ENCODE measurements at regions not wholly inside any gene's neighbourhood (a gene's known extent, or its start where the extent isn't known, plus 50 kb on each side); places are given as distances from the start of the nearest gene placed in this dataset.

DNA sequence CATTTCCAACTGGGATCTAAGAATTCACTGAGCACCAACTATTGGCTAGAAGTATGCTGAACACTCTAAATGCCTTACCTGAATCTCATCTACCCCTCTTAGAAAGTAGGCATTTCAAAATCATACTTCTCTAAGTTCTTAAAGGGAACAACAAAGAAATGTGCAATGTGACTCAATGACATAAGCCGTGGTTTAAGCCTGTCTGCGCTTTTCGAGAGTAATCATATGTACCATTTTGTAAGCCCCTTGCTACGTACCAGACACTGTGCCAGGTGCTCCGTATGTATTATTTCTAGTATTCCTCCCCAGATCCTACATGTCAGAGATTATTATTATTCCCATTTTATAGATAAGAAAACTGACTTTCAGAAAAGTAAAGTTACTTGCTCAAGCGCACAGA lies 454.2 kb downstream of the SETD4 start:
- Histone ChIP-seq H3K79me2 (ENCODE audit: insufficient read depth, low read length) (no peaks in the 10 kb centered on the region), H3K27me3 (ENCODE audit: insufficient read depth, low read length, poor library complexity, severe bottlenecking) (peaks cover 8% of the 10 kb centered on the region), H3K36me3 (ENCODE audit: insufficient read depth, low read length) (no peaks in the 10 kb centered on the region), H3K4me1 (ENCODE audit: insufficient read depth, low read length, poor library complexity, severe bottlenecking) (no peaks in the 10 kb centered on the region), H3K4me2 (ENCODE audit: low read depth, low read length, poor library complexity, severe bottlenecking) (no peak overlapping the region), H3K9me2 (replicated peaks; ENCODE audit: low read depth, low read length) (no peaks in the 10 kb centered on the region), H3K9me3 (ENCODE audit: insufficient read depth, low read depth, low read length) (no peaks in the 10 kb centered on the region), H3F3A (ENCODE audit: low read depth) (no peaks in the 10 kb centered on the region), H4K20me1 (ENCODE audit: insufficient read depth, low read length, poor library complexity, severe bottlenecking) (no peaks in the 10 kb centered on the region), H2AFZ (ENCODE audit: low read length) (no peak overlapping the region), H3K9ac (ENCODE audit: low read depth, low read length, poor library complexity, severe bottlenecking) (no peak overlapping the region), H3K4me3 (ENCODE audit: low read length, poor library complexity, severe bottlenecking) (no peak overlapping the region)
- TF ChIP-seq EZH2phosphoT487 (IDR thresholded peaks at IDR 0.05; ENCODE audit: borderline replicate concordance): no peak
- TF ChIP-seq, protein P1, sequence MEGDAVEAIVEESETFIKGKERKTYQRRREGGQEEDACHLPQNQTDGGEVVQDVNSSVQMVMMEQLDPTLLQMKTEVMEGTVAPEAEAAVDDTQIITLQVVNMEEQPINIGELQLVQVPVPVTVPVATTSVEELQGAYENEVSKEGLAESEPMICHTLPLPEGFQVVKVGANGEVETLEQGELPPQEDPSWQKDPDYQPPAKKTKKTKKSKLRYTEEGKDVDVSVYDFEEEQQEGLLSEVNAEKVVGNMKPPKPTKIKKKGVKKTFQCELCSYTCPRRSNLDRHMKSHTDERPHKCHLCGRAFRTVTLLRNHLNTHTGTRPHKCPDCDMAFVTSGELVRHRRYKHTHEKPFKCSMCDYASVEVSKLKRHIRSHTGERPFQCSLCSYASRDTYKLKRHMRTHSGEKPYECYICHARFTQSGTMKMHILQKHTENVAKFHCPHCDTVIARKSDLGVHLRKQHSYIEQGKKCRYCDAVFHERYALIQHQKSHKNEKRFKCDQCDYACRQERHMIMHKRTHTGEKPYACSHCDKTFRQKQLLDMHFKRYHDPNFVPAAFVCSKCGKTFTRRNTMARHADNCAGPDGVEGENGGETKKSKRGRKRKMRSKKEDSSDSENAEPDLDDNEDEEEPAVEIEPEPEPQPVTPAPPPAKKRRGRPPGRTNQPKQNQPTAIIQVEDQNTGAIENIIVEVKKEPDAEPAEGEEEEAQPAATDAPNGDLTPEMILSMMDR (conservative IDR thresholded peaks at IDR 0.05; ENCODE audit: low read length): no peak

DNA sequence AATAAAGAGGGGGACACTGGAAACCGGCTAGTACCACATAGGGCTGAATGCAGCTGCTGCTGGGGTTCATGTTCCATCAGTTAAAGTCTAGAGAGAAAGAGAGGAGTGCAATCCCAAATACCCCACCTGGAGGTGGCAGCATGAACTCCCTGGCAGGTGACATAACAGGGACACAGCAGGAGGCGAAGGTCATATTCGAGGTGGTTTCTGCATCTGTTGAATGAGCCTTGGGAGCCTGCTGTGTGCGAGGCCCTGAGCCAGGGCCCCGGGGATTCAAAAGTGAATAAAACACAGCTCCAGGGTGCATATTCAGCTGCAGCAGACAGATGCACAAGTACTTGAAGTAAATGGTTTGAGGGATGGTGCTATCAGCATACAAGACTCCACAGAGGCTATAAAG lies 456.8 kb downstream of the SETD4 start:
- Histone ChIP-seq H2AFZ (ENCODE audit: low read length) (no peak overlapping the region), H3K79me2 (ENCODE audit: insufficient read depth, low read length) (no peaks in the 10 kb centered on the region), H4K20me1 (ENCODE audit: insufficient read depth, low read length, poor library complexity, severe bottlenecking) (no peaks in the 10 kb centered on the region), H3K4me1 (ENCODE audit: insufficient read depth, low read length, poor library complexity, severe bottlenecking) (no peaks in the 10 kb centered on the region), H3F3A (ENCODE audit: low read depth) (no peaks in the 10 kb centered on the region), H3K9ac (ENCODE audit: low read depth, low read length, poor library complexity, severe bottlenecking) (no peak overlapping the region), H3K9me2 (replicated peaks; ENCODE audit: low read depth, low read length) (no peaks in the 10 kb centered on the region), H3K27me3 (ENCODE audit: insufficient read depth, low read length, poor library complexity, severe bottlenecking) (peaks cover 8% of the 10 kb centered on the region), H3K9me3 (ENCODE audit: insufficient read depth, low read depth, low read length) (no peaks in the 10 kb centered on the region), H3K4me3 (ENCODE audit: low read length, poor library complexity, severe bottlenecking) (no peak overlapping the region), H3K4me2 (ENCODE audit: low read depth, low read length, poor library complexity, severe bottlenecking) (no peak overlapping the region), H3K36me3 (ENCODE audit: insufficient read depth, low read length) (no peaks in the 10 kb centered on the region)
- TF ChIP-seq, protein P1 (conservative IDR thresholded peaks at IDR 0.05; ENCODE audit: low read length): no peak
- no peak for TF ChIP-seq EZH2phosphoT487 (IDR thresholded peaks at IDR 0.05; ENCODE audit: borderline replicate concordance)

DNA sequence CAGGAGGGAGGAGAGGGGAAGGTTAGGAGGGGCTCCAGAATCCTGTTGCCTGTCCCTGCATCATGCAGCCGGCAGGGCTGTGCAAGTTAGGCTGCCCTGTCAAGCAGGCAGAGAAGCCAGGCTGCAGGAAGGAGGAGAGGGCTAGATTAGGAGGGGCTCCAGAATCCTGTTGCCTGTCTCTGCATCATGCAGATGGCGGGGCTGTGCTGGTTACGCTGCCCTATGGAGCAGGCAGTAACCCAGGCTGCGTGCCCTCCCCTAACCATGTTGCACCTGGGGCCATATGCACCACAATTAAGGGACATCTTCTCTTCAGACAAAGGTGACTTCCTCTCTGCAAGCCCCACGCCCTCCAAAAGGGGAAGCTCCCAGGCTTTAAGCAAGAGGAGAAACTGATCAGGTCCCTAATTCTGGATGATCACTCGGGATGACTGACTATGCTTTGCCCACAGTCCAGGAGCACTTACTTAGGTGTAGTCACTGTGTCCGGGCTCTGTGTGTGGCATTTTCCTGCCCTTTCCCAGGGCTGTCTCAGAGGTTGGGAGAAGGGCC lies 457.4 kb downstream of the SETD4 start:
- no peak overlapping the region for H2AFZ ChIP-seq (ENCODE audit: low read length)
- no peaks in the 10 kb centered on the region for H3K9me2 ChIP-seq (replicated peaks; ENCODE audit: low read depth, low read length)
- no peak for TF ChIP-seq EZH2phosphoT487 (IDR thresholded peaks at IDR 0.05; ENCODE audit: borderline replicate concordance)
- TF ChIP-seq, protein P1 (conservative IDR thresholded peaks at IDR 0.05; ENCODE audit: low read length): no peak
- H3K79me2 ChIP-seq (ENCODE audit: insufficient read depth, low read length): no peaks in the 10 kb centered on the region
- H3K4me3 ChIP-seq (ENCODE audit: low read length, poor library complexity, severe bottlenecking): no peak overlapping the region
- no peaks in the 10 kb centered on the region for H3F3A ChIP-seq (ENCODE audit: low read depth)
- no peak overlapping the region for H3K4me2 ChIP-seq (ENCODE audit: low read depth, low read length, poor library complexity, severe bottlenecking)
- H4K20me1 ChIP-seq (ENCODE audit: insufficient read depth, low read length, poor library complexity, severe bottlenecking): no peaks in the 10 kb centered on the region
- H3K9ac ChIP-seq (ENCODE audit: low read depth, low read length, poor library complexity, severe bottlenecking): no peak overlapping the region
- no peaks in the 10 kb centered on the region for H3K9me3 ChIP-seq (ENCODE audit: insufficient read depth, low read depth, low read length)
- H3K36me3 ChIP-seq (ENCODE audit: insufficient read depth, low read length): no peaks in the 10 kb centered on the region
- H3K27me3 ChIP-seq (ENCODE audit: insufficient read depth, low read length, poor library complexity, severe bottlenecking): peaks cover 8% of the 10 kb centered on the region
- no peaks in the 10 kb centered on the region for H3K4me1 ChIP-seq (ENCODE audit: insufficient read depth, low read length, poor library complexity, severe bottlenecking)
